Upper lobe of left lung (tissue), 4 donors: ENCODE measurements at regions not wholly inside any gene's neighbourhood (a gene's known extent, or its start where the extent isn't known, plus 50 kb on each side); places are given as distances from the start of the nearest gene placed in this dataset.

ENCODE experiments used
- EP300 ChIP-seq, 4 donors: sonication (generic); formaldehyde crosslinking; IDR thresholded peaks; one replicate each; pipeline ENCODE4 v1.5.1; 2017; ENCODE audit warnings: antibody characterized with exemption in 4 of 4, control low read depth in 2 of 4
- POLR2A ChIP-seq, 4 donors: fragments of 450-650 bp; IDR thresholded peaks; one replicate each; pipeline ENCODE4 v1.5.1; 2016 to 2017; ENCODE audit warnings: antibody characterized with exemption in 4 of 4, mild to moderate bottlenecking in 2 of 4
- POLR2AphosphoS5 ChIP-seq, 2 donors: sonication (generic); formaldehyde crosslinking; IDR thresholded peaks; one replicate each; pipeline ENCODE4 v1.5.1; 2017; ENCODE audit warnings: antibody characterized with exemption in 2 of 2
- TF ChIP-seq, protein P1 (sequence below), 6 experiments: fragments of 450-650 bp in 4 of 6; fragments of 200-600 bp in 2 of 6; sonication (generic) in 2 of 6; IDR thresholded peaks; one replicate each; pipeline ENCODE4 v1.5.1; 2016 to 2019; ENCODE audit warnings: antibody characterized with exemption in 6 of 6

DNA sequence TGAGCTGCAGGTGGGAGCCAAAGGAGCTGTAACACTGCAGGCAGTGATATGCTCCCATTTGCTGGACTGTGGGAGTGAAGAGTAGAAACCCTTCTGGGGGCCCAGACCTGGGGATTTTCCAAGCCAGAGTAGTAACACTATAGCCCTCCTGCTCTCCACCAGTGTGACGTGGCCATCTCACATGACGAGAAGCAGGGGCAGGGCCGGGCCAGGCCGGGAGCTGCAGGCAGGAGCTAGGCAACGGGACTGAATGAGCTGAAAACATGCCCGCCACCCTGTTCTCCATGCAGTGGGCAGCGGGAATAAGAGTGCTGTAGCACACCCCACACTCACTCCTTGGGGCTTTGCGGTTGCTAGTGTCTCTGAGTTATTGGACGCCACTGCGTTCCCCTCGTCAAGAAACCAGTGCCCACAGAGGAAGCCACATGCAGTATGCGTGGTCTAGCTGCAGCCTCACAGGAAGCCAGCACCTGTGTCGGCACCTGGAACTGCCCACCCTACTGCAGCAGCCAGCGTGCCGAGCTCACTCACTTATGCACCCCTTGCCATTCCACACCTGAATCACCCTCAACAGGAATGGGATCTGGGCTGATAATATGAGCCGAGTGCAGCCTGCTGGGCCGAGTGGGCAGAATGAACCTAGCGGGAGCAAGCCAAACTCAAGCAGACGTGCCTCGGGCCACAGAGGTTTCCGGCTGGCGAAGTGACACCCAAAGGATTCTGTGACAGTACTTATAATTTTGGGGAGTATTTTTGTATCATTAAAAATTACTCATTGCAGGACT lies 1389.6 kb downstream of the KCNT2 start:
- no peak for TF ChIP-seq POLR2A (IDR thresholded peaks at IDR 0.05)
- TF ChIP-seq, protein P1, sequence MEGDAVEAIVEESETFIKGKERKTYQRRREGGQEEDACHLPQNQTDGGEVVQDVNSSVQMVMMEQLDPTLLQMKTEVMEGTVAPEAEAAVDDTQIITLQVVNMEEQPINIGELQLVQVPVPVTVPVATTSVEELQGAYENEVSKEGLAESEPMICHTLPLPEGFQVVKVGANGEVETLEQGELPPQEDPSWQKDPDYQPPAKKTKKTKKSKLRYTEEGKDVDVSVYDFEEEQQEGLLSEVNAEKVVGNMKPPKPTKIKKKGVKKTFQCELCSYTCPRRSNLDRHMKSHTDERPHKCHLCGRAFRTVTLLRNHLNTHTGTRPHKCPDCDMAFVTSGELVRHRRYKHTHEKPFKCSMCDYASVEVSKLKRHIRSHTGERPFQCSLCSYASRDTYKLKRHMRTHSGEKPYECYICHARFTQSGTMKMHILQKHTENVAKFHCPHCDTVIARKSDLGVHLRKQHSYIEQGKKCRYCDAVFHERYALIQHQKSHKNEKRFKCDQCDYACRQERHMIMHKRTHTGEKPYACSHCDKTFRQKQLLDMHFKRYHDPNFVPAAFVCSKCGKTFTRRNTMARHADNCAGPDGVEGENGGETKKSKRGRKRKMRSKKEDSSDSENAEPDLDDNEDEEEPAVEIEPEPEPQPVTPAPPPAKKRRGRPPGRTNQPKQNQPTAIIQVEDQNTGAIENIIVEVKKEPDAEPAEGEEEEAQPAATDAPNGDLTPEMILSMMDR (IDR thresholded peaks at IDR 0.05) = no peak
- TF ChIP-seq EP300 (IDR thresholded peaks at IDR 0.05) = no peak
- no peak for TF ChIP-seq POLR2AphosphoS5 (IDR thresholded peaks at IDR 0.05)
